ENCODE measurements at regions not wholly inside any gene's neighbourhood (a gene's known extent, or its start where the extent isn't known, plus 50 kb on each side); places are given as distances from the start of the nearest gene placed in this dataset.

GRCh38 chr6:105974986-105975385 is 111.2 kb upstream of the PRDM1 start:
- peaks cover 12% of the 10 kb centered on the region for H3K4me1 Mint-ChIP-seq (ENCODE audit: low read depth)
- intact Hi-C loops (cut with micrococcal nuclease) = no loop called here

DNA sequence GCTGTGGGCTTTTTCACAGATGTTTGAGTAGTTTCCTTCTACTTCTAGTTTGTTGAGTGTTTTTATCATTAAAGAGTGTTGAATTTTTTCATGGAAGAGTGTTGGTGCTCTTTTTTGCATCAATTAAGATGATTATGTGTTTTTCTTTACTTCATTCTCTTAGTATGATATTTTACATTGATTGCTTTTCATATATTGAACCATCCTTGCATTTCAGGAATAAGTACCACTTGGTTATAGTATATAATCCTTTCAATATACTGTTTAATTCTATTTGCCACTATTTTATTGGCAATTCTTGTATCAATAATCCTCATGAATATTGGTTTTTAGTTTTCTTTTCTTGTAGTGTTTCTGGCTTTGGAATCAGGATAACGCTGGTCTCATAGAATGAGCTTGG is 113.7 kb upstream of the PRDM1 start:
- DNase-seq = no peak
- H3K36me3 Mint-ChIP-seq (ENCODE audit: low read depth) = no peaks in the 10 kb centered on the region
- H3K27ac Mint-ChIP-seq = no peak overlapping the region
- H3K27me3 Mint-ChIP-seq (ENCODE audit: low read depth) = peaks cover 18% of the 10 kb centered on the region
- no peaks in the 10 kb centered on the region for H3K4me1 Mint-ChIP-seq (ENCODE audit: low read depth)
- CTCF ChIA-PET = no interaction called here
- peaks cover 31% of the 10 kb centered on the region for H3K9me3 Mint-ChIP-seq
- intact Hi-C loops (cut with micrococcal nuclease) = no loop called here
- no peak overlapping the region for H3K4me3 Mint-ChIP-seq

More at GRCh38 chr6:105974986-105975385, 111.2 kb upstream of the PRDM1 start:
- H3K27me3 Mint-ChIP-seq (ENCODE audit: low read depth) = peaks cover 27% of the 10 kb centered on the region
- H3K9me3 Mint-ChIP-seq = peaks cover 19% of the 10 kb centered on the region
- no peak overlapping the region for H3K27ac Mint-ChIP-seq
- no peak for DNase-seq
- H3K4me3 Mint-ChIP-seq = no peak overlapping the region
- CTCF ChIA-PET = no interaction called here
- H3K36me3 Mint-ChIP-seq (ENCODE audit: low read depth) = no peaks in the 10 kb centered on the region

DNA sequence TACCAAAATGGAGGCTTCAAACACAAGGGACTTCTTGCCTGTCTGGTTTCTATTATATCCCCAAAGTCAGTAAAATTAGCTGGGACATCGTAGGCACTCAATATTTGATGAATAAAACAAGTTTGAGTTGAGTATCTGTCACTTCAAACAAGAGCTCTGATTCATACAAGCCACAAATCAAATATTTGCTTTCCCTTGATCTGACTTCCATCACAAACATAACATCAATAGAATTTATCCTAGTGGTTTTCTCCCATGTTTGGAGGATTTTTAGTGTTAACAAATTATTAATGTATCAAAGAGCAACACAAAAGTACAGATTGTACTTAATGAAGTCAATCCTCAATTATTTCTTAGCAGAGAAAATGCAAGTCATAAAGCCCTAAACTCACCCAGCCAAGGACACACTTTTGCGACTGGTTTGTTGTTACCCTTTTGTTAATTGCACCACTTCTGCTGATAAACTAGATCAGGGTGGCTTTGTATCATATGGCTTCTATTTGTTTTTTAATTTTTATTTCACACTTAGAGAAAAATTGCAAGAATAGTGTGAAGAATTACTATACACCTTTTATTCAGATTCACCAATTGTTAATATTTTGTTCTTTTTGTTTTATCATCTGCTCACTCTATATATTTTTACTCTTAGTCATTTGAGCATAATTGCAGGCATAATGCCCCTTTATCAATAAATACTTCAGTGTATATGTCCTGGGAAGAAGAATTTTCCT is 117.4 kb upstream of the PRDM1 start:
- no peak overlapping the region for H3K27ac Mint-ChIP-seq
- CTCF ChIA-PET = no interaction called here
- DNase-seq = no peak
- intact Hi-C loops (cut with micrococcal nuclease) = no loop called here
- peaks cover 31% of the 10 kb centered on the region for H3K9me3 Mint-ChIP-seq
- H3K27me3 Mint-ChIP-seq (ENCODE audit: low read depth) = peaks cover 12% of the 10 kb centered on the region
- no peaks in the 10 kb centered on the region for H3K4me1 Mint-ChIP-seq (ENCODE audit: low read depth)
- H3K36me3 Mint-ChIP-seq (ENCODE audit: low read depth) = no peaks in the 10 kb centered on the region
- no peak overlapping the region for H3K4me3 Mint-ChIP-seq

- intact Hi-C loops (cut with micrococcal nuclease) = no loop called here
- no peak overlapping the region for H3K4me3 Mint-ChIP-seq
- peaks cover 6% of the 10 kb centered on the region for H3K27me3 Mint-ChIP-seq (ENCODE audit: low read depth)
- H3K36me3 Mint-ChIP-seq (ENCODE audit: low read depth) = no peaks in the 10 kb centered on the region
- peaks cover 25% of the 10 kb centered on the region for H3K9me3 Mint-ChIP-seq
- no peaks in the 10 kb centered on the region for H3K4me1 Mint-ChIP-seq (ENCODE audit: low read depth)
- DNase-seq = no peak
- CTCF ChIA-PET = interaction anchor here (0.8 kb wide), 1 partner anchor 122 kb away, joined by 3 read pairs; no protein-coding TSS in a partner anchor
- H3K27ac Mint-ChIP-seq = no peak overlapping the region
These were observed 118.1 kb upstream of the PRDM1 start for GRCh38 chr6:105967917-105968602.

GRCh38 chr6:105966481-105966880 is 119.7 kb upstream of the PRDM1 start:
- CTCF ChIA-PET = interaction anchor here (0.6 kb wide), 1 partner anchor 73 kb away, joined by 3 read pairs; no protein-coding TSS in a partner anchor

DNA sequence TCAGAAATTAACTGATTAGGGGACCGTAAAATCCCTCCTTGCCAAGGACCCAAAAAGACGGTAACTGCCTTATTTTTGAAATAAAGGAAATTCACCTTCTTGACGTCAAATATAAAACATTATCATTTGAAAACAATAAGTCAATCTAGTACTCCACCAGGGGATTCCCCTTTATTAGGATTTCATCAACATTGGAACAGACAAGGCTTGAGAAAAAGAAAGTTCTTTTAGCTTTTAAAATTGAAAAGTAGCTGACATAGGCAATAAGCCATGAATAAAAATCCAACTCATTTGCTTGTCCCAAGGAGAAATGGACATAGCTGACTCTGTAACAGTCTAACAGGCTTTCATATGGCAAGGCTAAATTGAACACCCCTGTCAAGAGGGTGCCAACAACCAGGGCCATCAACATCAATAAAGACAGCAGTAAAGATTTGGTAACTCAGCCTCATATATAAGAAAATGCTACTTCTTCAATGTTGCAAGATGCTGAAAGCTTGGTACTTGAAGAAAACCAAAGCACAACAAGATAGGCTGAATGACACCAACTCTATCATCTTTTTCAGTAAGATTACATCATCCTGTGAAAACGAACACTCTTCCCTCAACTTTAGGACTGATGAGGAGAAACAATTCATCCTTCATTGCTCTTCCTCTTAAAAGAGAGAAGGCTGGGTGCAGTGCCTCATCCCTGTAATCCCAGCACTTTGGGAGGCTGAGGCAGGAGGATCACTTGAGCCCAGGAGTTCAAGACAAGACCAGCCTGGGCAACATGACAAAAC is 121.0 kb upstream of the PRDM1 start:
- CTCF ChIA-PET = interaction anchor here (0.6 kb wide), 1 partner anchor 533 kb away, joined by 3 read pairs; no protein-coding TSS in a partner anchor
- no peak overlapping the region for H3K27ac Mint-ChIP-seq
- peaks cover 12% of the 10 kb centered on the region for H3K9me3 Mint-ChIP-seq
- no peak for DNase-seq
- intact Hi-C loops (cut with micrococcal nuclease) = no loop called here
- H3K4me1 Mint-ChIP-seq (ENCODE audit: low read depth) = no peaks in the 10 kb centered on the region
- no peaks in the 10 kb centered on the region for H3K36me3 Mint-ChIP-seq (ENCODE audit: low read depth)
- H3K4me3 Mint-ChIP-seq = no peak overlapping the region
- H3K27me3 Mint-ChIP-seq (ENCODE audit: low read depth) = no peaks in the 10 kb centered on the region

More at GRCh38 chr6:105966481-105966880, 119.7 kb upstream of the PRDM1 start:
- Mint-ChIP-seq H3K4me1 (ENCODE audit: low read depth) (no peaks in the 10 kb centered on the region), H3K36me3 (ENCODE audit: low read depth) (no peaks in the 10 kb centered on the region), H3K4me3 (no peak overlapping the region), H3K9me3 (peaks cover 14% of the 10 kb centered on the region), H3K27ac (no peak overlapping the region), H3K27me3 (ENCODE audit: low read depth) (no peaks in the 10 kb centered on the region)
- intact Hi-C loops (cut with micrococcal nuclease) = no loop called here
- no peak for DNase-seq

- no peak for DNase-seq
- Mint-ChIP-seq H3K27ac (no peak overlapping the region), H3K4me3 (no peak overlapping the region), H3K27me3 (ENCODE audit: low read depth) (no peaks in the 10 kb centered on the region), H3K4me1 (ENCODE audit: low read depth) (no peaks in the 10 kb centered on the region), H3K36me3 (ENCODE audit: low read depth) (no peaks in the 10 kb centered on the region), H3K9me3 (no peaks in the 10 kb centered on the region)
- CTCF ChIA-PET = no interaction called here
- intact Hi-C loops (cut with micrococcal nuclease) = no loop called here
These were observed 132.0 kb upstream of the PRDM1 start for GRCh38 chr6:105954148-105954547.

DNA sequence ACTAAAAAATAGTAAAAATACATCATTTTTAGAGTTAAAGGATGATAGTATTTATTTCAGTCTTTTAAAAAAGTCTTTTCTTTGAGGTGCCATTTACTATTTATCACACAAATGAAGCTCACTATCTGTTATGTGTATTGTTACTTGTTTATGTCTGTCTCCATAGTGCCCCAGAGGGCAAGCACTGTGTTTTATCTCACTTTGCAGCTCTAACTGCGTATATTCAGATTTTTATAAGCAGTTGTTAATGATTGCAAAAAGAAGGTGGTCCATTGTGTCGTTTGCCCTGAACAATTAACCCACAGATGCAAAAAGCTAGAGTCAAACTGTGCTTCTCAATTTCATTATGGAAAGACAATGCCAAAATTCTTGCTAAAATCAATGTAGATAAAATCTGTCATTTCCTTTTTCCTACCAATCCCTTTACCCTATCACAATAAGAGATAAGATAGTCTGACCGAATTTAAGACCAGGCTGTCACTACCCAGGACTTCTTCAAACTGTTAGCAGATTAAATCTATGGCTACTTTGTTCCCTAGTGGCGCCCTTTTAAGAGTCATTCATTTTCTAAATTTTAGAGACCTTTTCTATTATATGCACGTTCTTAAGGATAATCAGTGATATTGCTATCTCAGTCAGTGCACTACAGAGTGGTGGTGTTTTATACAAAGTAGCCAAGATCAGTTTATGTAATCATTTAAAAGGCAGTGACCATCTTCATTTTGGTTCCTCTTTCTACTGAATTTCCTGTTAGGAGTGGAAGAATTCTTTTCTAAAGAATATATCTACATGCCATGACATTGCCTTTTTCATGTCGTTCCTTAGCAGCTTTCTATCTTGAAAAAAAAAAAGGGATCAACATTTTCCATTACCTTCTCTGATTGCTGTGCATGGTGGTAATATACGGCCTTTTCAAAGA is 133.1 kb upstream of the PRDM1 start:
- Mint-ChIP-seq H3K27me3 (ENCODE audit: low read depth) (no peaks in the 10 kb centered on the region), H3K4me3 (no peak overlapping the region), H3K36me3 (ENCODE audit: low read depth) (no peaks in the 10 kb centered on the region), H3K4me1 (ENCODE audit: low read depth) (no peaks in the 10 kb centered on the region), H3K27ac (no peak overlapping the region), H3K9me3 (no peaks in the 10 kb centered on the region)
- CTCF ChIA-PET = interaction anchor here (0.6 kb wide), 1 partner anchor 382 kb away, joined by 4 read pairs; no protein-coding TSS in a partner anchor
- intact Hi-C loops (cut with micrococcal nuclease) = no loop called here
- no peak for DNase-seq

- H3K27ac Mint-ChIP-seq = no peak overlapping the region
- no peaks in the 10 kb centered on the region for H3K36me3 Mint-ChIP-seq (ENCODE audit: low read depth)
- DNase-seq = no peak
- H3K4me3 Mint-ChIP-seq = no peak overlapping the region
- no peaks in the 10 kb centered on the region for H3K4me1 Mint-ChIP-seq (ENCODE audit: low read depth)
- no peaks in the 10 kb centered on the region for H3K9me3 Mint-ChIP-seq
- CTCF ChIA-PET = no interaction called here
- intact Hi-C loops (cut with micrococcal nuclease) = no loop called here
- H3K27me3 Mint-ChIP-seq (ENCODE audit: low read depth) = no peaks in the 10 kb centered on the region
These were observed 133.8 kb upstream of the PRDM1 start for GRCh38 chr6:105952326-105952725.

- CTCF ChIA-PET = interaction anchor here (0.7 kb wide), 1 partner anchor 32 kb away, joined by 5 read pairs; no protein-coding TSS in a partner anchor
- H3K27ac Mint-ChIP-seq = no peak overlapping the region
- no peak for DNase-seq
- H3K36me3 Mint-ChIP-seq (ENCODE audit: low read depth) = no peaks in the 10 kb centered on the region
- H3K9me3 Mint-ChIP-seq = no peaks in the 10 kb centered on the region
- intact Hi-C loops (cut with micrococcal nuclease) = no loop called here
- H3K27me3 Mint-ChIP-seq (ENCODE audit: low read depth) = no peaks in the 10 kb centered on the region
- H3K4me1 Mint-ChIP-seq (ENCODE audit: low read depth) = no peaks in the 10 kb centered on the region
- no peak overlapping the region for H3K4me3 Mint-ChIP-seq
These were observed 134.8 kb upstream of the PRDM1 start for GRCh38 chr6:105951322-105951721.

DNA sequence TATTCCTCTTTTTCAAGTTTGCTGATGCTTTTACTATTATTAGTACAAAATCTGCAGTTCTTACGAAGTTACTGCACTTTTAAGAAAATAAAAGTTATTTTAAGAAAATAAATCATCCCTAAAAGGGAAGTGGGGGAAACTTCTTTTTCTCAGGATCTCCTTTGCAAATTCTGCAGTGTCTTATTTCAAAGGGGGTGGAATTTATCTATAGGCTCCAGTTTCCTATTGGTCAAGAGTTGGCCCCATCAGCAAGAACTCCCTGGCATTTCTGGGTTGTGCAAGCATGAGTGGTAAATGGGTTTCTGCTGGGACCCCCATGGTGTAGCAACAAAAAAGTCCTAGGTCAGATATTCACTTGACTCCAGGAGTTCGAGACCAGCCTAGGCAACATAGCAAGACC is 136.3 kb upstream of the PRDM1 start:
- H3K9me3 Mint-ChIP-seq = no peaks in the 10 kb centered on the region
- H3K27me3 Mint-ChIP-seq (ENCODE audit: low read depth) = no peaks in the 10 kb centered on the region
- H3K27ac Mint-ChIP-seq = no peak overlapping the region
- intact Hi-C loops (cut with micrococcal nuclease) = no loop called here
- H3K36me3 Mint-ChIP-seq (ENCODE audit: low read depth) = no peaks in the 10 kb centered on the region
- CTCF ChIA-PET = no interaction called here
- H3K4me3 Mint-ChIP-seq = no peak overlapping the region
- DNase-seq = no peak
- H3K4me1 Mint-ChIP-seq (ENCODE audit: low read depth) = no peaks in the 10 kb centered on the region

Measured in activated naive CD4-positive, alpha-beta T cell treated with anti-CD3 and anti-CD28 coated beads for 36 hours (primary cell).